Adrenal gland (tissue), 9 donors: ENCODE measurements at regions not wholly inside any gene's neighbourhood (a gene's known extent, or its start where the extent isn't known, plus 50 kb on each side); places are given as distances from the start of the nearest gene placed in this dataset.
A peak's percentile ranks its signal among the peaks of the same experiment; 100 is the strongest.

ENCODE experiments used
- DNase-seq, 7 donors: peaks; one replicate each; pipeline ENCODE4 v3.0.0-alpha.2; 2019 to 2020
- H3K27ac ChIP-seq, 5 donors: fragments of 200-600 bp; sonication (generic) in 4 of 5; 1 replicate in 3 of 5; 2 replicates in 2 of 5; pipeline versions ENCODE4 v1.5.1 to v1.8.0; 2016 to 2020; ENCODE audit warnings: mild to moderate bottlenecking in 1 of 5
- H3K27me3 ChIP-seq: fragments of 200-600 bp; 2 replicates; pipeline ENCODE4 v1.8.0; 2021
- H3K36me3 ChIP-seq, 2 donors: fragments of 200-600 bp; replicated peaks in 1 of 2; 1 replicate in 1 of 2; 2 replicates in 1 of 2; pipeline versions ENCODE4 v1.5.1 to v1.8.0; 2018 to 2022
- H3K4me1 ChIP-seq, 2 donors: fragments of 200-600 bp; replicated peaks in 1 of 2; 1 replicate in 1 of 2; 2 replicates in 1 of 2; pipeline versions ENCODE4 v1.5.1 to v1.8.0; 2018 to 2021
- H3K4me3 ChIP-seq, 4 donors: fragments of 200-600 bp; sonication (generic) in 3 of 4; one replicate each; pipeline ENCODE4 v1.5.1; 2016 to 2018
- H3K9me3 ChIP-seq, 3 donors: fragments of 200-600 bp; sonication (generic) in 1 of 3; replicated peaks in 1 of 3; 1 replicate in 2 of 3; 2 replicates in 1 of 3; pipeline versions ENCODE4 v1.5.1 to v1.8.0; 2016 to 2021
- CTCF ChIP-seq, 6 experiments: fragments of 450-650 bp in 4 of 6; fragments of 200-600 bp in 2 of 6; sonication (generic) in 1 of 6; IDR thresholded peaks; 1 replicate in 5 of 6; 2 replicates in 1 of 6; pipeline versions ENCODE4 v1.5.1 to v1.8.0; 2016 to 2021; ENCODE audit warnings: antibody characterized with exemption in 6 of 6, mild to moderate bottlenecking in 2 of 6, moderate library complexity in 1 of 6
- POLR2A ChIP-seq, 2 donors: fragments of 450-650 bp; IDR thresholded peaks; one replicate each; pipeline ENCODE4 v1.6.1; 2017; ENCODE audit warnings: antibody characterized with exemption in 2 of 2, mild to moderate bottlenecking in 2 of 2, moderate library complexity in 1 of 2
- WGBS, 4 donors: extraction: QIAGEN DNeasy Blood & Tissue Kit in 2 of 4; methylation state at CpG; one replicate each; pipeline versions ENCODE4 v1.1.5 to v1.1.7; 2013 to 2017; 5-methylcytosine and 5-hydroxymethylcytosine counted together
- intact Hi-C, 2 donors: fragments of 100-400 bp; cut with DNase I; formaldehyde crosslinking; loops; one replicate each; pipeline versions ENCODE4 v1.14.1 to v1.15.0; 2022 to 2023
- donor health status: healthy with polysubstance abuse.
- donor health status: Bipolar disorder and iron deficiency.
- donor health status: DM: yes; HTN: yes; CAD: no.
- donor health status: DM: no; HTN: no; CAD: no.
- donor health status: DM: no; HTN: no; CAD: no.

GRCh38 chr10:30755441-30755953 is 125.9 kb upstream of the LYZL2 start:
- H3K27ac ChIP-seq: no peak overlapping the region

GRCh38 chr10:30752481-30752881 is 122.9 kb upstream of the LYZL2 start:
- H3K4me1 ChIP-seq: no peaks in the 10 kb centered on the region
- TF ChIP-seq CTCF (IDR thresholded peaks at IDR 0.05) (no peak), POLR2A (IDR thresholded peaks at IDR 0.05) (no peak)
- H3K27me3 ChIP-seq: no peaks in the 10 kb centered on the region
- H3K36me3 ChIP-seq: no peaks in the 10 kb centered on the region
- H3K4me3 ChIP-seq: no peak overlapping the region
- intact Hi-C loops: no loop called here
- H3K27ac ChIP-seq: no peak overlapping the region
- H3K9me3 ChIP-seq: no peaks in the 10 kb centered on the region
- no peak for DNase-seq
- 84 to 91% (median 89%) methylated on average over 4 to 10 of the region's 10 CpGs for WGBS, 4 donors

More at GRCh38 chr10:30755441-30755953, 125.9 kb upstream of the LYZL2 start:
- no peak for TF ChIP-seq POLR2A (IDR thresholded peaks at IDR 0.05)
- no peak for TF ChIP-seq CTCF (IDR thresholded peaks at IDR 0.05)
- no peaks in the 10 kb centered on the region for H3K36me3 ChIP-seq
- no peak overlapping the region for H3K4me3 ChIP-seq
- H3K9me3 ChIP-seq: no peaks in the 10 kb centered on the region
- intact Hi-C loops: no loop called here
- H3K27me3 ChIP-seq: no peaks in the 10 kb centered on the region
- DNase-seq: no peak
- H3K4me1 ChIP-seq: no peaks in the 10 kb centered on the region
- WGBS, 4 donors: 68 to 77% (median 69%) methylated on average over 5 to 6 of the region's 6 CpGs

GRCh38 chr10:30751678-30752331 is 122.3 kb upstream of the LYZL2 start:
- Histone ChIP-seq H3K4me3 (no peak overlapping the region), H3K36me3 (no peaks in the 10 kb centered on the region), H3K27ac (no peak overlapping the region), H3K4me1 (no peaks in the 10 kb centered on the region), H3K9me3 (no peaks in the 10 kb centered on the region), H3K27me3 (no peaks in the 10 kb centered on the region)
- TF ChIP-seq POLR2A (IDR thresholded peaks at IDR 0.05): no peak
- TF ChIP-seq CTCF (IDR thresholded peaks at IDR 0.05): peak in 2 of 6 experiments; percentile 63 to 93
- intact Hi-C loops: no loop called here
- 32 to 89% (median 60%) methylated on average over 14 of the region's 14 CpGs for WGBS, 4 donors
- DNase-seq: peak in 4 of 7 donors; percentile 36 to 85 (median 45)

GRCh38 chr10:30750971-30751677 is 121.6 kb upstream of the LYZL2 start:
- Histone ChIP-seq H3K27me3 (no peaks in the 10 kb centered on the region), H3K27ac (no peak overlapping the region), H3K4me3 (no peak overlapping the region), H3K9me3 (no peaks in the 10 kb centered on the region), H3K36me3 (no peaks in the 10 kb centered on the region), H3K4me1 (no peaks in the 10 kb centered on the region)
- TF ChIP-seq POLR2A (IDR thresholded peaks at IDR 0.05): no peak
- no peak for TF ChIP-seq CTCF (IDR thresholded peaks at IDR 0.05)
- intact Hi-C loops: no loop called here
- DNase-seq: no peak
- WGBS, 4 donors: 47 to 81% (median 70%) methylated on average over 10 of the region's 10 CpGs
